Hematopoietic multipotent progenitor cell treated with erythropoietin and hydrocortisone succinate and interleukin-3 and kit ligand, for 4 days (in vitro differentiated cells): ENCODE measurements at regions not wholly inside any gene's neighbourhood (a gene's known extent, or its start where the extent isn't known, plus 50 kb on each side); places are given as distances from the start of the nearest gene placed in this dataset.

Source experiments
- DNase-seq: peaks from one replicate; pipeline ENCODE4 v3.0.0-alpha.2; 2015

DNA sequence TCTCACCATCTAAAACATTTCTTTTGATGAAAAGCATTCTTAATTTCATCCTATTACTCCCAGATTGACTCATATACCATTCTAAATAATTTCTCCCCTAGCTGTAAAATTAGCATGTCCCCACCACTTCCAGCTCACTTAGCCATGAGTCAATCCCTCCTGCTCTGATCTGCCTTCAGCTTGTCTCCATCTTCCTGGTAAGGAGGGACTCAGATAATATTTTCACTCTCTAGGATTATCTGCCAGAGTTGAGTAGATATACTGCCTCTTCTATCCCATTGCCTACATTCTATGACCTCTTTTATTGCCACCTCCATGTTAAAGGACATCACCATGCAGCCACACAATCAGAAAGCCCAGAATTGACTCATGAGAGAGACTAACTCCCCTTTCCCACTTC lies 348.8 kb upstream of the POU3F2 start:
- no peak for DNase-seq

GRCh38 chr6:98486057-98486456 lies 348.3 kb upstream of the POU3F2 start:
- DNase-seq: no peak

- no peak for DNase-seq
These were observed 346.8 kb upstream of the POU3F2 start for GRCh38 chr6:98487612-98488011.

DNA sequence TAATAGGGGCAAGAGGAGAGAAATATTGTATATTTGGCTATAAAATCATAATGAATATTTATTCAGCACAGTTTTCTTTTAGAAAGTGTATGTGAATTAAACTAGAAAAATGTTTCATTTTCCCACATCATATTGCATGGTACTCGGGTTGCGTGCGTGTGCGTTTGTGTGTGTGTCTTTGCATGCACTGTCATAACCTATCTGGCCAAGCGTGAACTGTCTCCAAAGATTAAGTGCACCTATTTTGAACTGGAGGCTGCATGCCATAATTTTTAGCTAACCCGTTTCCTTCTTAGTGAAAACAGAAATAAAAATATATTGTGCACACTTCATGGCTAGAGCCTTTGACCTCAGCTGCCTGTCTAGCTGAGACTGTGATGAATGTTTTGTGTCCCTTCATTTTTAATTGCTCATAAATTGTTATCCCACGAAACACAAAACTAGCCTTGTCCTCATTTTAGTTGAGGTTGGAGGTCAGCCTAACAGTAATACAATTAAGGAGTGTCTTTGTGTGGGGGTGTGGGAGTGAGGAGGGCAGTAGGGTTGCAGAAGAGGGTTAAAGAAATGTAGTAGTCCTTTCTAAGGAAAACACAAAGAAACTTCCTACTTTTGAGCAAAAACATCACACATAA lies 336.1 kb upstream of the POU3F2 start:
- DNase-seq: no peak

GRCh38 chr6:98498866-98499265 lies 335.5 kb upstream of the POU3F2 start:
- peak; percentile 1 for DNase-seq

GRCh38 chr6:98514073-98514720 lies 320.2 kb upstream of the POU3F2 start:
- no peak for DNase-seq

DNA sequence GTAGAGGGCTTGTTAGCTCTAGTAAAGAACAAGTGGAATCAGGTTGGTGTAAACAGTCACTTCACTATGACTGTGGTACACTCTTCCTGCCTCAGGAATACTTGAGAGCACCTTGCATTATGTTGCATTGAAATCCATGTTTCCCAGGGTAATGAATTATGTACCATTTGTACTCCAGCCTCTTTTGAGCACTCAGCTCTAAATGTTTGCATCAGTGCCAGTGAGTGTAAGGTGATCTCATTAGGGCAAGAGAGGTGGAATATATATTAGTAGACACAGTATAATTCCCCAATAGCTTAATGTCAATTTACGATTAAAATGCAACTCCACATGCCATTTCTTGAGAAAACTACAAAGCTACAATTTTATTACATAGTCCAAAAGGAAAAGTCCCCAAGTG lies 319.6 kb upstream of the POU3F2 start:
- no peak for DNase-seq

DNA sequence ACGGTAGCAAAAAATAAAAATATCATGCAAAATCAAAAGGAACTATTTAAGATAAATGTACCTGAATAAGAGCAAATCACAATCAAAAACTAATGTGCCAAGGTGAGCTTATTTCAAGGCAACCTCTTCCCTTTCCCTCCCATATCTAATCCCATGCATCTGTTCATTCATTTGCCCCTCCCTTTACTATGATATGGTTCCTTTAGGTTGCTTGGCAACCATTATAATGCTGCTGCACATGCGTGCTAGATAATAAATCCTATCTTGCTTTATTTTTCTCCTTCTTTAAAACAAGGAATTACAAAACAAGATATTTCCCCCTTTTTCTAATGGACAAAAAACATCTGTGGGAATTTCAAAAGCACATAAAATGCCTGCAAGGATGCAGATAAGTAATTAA lies 318.2 kb upstream of the POU3F2 start:
- DNase-seq: no peak

GRCh38 chr6:98516866-98517265 lies 317.5 kb upstream of the POU3F2 start:
- no peak for DNase-seq

DNA sequence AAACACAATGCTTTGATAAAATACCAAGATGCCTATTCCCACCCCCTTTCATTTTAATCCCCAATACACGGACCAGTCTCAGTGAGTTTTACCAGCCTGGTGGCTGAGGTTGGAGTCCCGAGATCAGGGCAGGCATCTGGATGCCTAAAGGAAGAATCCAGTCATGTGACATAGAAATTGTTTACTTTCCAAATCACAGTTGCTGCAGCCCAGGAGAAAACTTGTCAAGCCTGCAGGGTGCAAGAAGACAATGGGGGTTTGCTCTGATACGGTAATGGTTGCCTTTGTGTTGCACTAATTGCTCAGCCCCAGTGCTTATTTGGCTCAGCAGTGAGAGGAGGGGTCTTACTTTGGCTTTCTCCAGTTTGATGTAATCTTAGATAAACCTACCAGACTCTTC lies 308.5 kb upstream of the POU3F2 start:
- no peak for DNase-seq

DNA sequence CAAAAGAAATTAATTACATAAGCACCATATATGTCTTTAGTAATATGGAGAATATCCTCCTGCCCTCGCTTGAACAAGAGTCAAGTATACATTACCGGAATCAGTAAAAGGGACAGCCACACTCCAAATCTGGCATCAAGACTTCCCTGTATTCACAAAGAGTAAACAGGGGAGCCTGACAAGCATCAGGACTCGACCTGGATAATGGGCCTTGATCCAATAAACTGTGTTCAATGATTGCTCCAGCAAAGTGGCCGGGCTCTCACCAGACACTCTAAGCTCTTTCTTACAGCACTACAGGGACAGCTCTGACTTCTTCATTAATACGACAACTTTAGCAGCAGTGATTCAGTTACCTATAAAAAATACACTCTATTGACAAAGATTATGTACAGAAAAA lies 307.9 kb upstream of the POU3F2 start:
- DNase-seq: no peak

- DNase-seq: no peak
These were observed 305.0 kb upstream of the POU3F2 start for GRCh38 chr6:98529364-98529763.

GRCh38 chr6:98530732-98531131 lies 303.6 kb upstream of the POU3F2 start:
- DNase-seq: no peak

- DNase-seq: no peak
These were observed 302.4 kb upstream of the POU3F2 start for GRCh38 chr6:98532004-98532403.

GRCh38 chr6:98539741-98540140 lies 294.6 kb upstream of the POU3F2 start:
- DNase-seq: no peak

- DNase-seq: no peak
These were observed 288.0 kb upstream of the POU3F2 start for GRCh38 chr6:98546376-98546775.

- no peak for DNase-seq
These were observed 287.2 kb upstream of the POU3F2 start for GRCh38 chr6:98547151-98547550.

GRCh38 chr6:98547634-98548033 lies 286.7 kb upstream of the POU3F2 start:
- no peak for DNase-seq

DNA sequence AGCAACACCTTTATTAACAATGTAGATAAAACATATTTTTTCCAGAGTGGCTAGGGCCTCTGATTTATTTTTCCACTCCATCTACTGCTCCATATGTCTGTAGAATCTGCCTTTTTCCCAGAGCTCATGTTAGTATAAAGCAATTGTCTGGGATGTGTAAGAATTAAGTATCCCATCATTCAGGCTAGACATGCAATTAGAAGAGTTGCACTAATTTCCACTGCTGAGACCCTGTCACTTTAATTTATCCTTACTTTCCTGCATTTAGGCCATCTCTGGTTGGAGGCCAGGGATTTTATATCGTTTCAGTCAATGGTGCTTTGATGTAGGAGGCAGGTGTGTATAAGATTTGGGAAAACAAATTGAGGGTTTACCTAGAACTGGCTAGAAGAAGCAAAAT lies 286.1 kb upstream of the POU3F2 start:
- no peak for DNase-seq

- DNase-seq: no peak
These were observed 274.0 kb upstream of the POU3F2 start for GRCh38 chr6:98560418-98560817.

GRCh38 chr6:98560841-98561240 lies 273.5 kb upstream of the POU3F2 start:
- DNase-seq: no peak

DNA sequence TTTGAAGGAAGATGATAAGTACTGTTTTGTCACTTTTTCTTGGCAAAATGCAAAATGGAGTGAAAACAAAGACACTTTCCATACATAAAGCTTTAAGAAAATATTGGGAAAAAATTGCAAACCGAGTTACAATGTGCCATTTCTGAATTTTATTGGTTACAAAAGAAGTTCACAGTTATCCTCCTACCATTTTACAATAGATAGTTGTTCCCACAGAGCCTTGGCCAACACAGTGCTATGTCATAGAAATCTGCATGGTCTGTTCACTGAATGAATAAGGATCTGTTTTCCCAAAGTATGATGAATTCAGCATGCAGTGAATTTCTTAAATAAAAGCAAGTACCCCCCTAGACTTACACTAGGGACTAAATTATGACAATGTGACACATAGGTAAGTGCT lies 268.2 kb upstream of the POU3F2 start:
- DNase-seq: no peak

DNA sequence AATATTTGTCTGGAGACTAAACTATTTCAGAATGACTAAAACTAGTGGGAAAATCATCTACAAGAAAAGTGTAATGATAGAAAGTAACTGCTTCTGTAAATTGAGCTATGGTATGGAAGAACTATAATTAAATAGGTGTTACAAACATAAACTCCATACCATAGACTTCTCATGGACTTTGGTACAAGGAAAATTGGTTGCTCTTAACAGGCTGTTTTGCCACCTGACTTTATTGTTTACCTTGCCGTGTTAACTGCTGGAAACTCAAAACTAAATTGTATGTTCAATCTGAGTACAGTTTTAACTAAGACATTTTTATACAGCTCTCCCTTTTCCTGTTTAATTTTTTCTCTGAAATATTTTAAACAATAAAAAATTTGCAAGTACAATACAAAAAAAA lies 261.8 kb upstream of the POU3F2 start:
- DNase-seq: no peak

DNA sequence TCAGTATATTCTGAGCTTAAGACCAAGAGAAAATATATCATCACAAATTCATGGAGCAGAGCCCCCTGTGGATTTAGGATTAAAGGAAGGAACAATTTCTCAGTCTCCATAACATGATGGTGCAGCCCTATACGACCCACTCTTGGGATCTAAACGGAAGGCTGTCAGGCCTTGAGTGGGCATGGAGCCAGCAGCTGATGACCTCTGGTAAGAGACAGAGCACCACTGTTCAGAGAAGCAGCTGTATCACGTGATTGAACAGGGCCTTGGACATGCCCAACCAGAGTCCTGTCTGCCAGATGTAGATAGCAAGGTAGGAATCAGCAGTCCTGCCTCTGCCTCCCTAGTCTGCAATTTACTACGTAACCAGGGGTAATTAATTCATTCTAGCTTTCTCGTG lies 259.4 kb upstream of the POU3F2 start:
- DNase-seq: no peak

DNA sequence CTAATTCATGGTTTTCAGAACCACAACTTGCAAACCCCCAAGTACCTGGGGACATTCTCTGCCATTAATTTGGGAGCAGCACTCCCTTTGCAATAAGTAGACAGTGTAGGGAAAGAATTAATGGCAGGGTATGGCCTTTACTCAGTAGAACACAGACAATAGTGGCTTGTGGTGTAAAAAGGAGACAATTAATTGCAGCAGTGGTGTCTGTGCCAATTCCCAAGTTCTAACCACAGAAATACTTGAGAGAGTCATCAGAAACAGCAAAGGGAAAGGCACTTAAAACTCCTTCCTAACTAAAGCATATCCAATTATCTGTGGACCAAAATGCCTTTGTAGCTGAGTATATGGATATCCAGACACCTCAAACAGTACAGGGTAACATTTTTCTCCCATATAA lies 257.6 kb upstream of the POU3F2 start:
- no peak for DNase-seq
